HAP-1 (cell line): ENCODE measurements at regions not wholly inside any gene's neighbourhood (a gene's known extent, or its start where the extent isn't known, plus 50 kb on each side); places are given as distances from the start of the nearest gene placed in this dataset.
A peak's percentile ranks its signal among the peaks of the same experiment; 100 is the strongest.
"Not testable (repeated sequence)": the region's sequence is repeated elsewhere in the genome, so short reads cannot be mapped to it uniquely, and the experiment has no call there.

ENCODE experiments used
- DNase-seq, 2 experiments: peaks; one replicate each; pipeline ENCODE4 v3.0.0-alpha.2; 2016 to 2020; ENCODE audit warnings: low spot score in 2 of 2
- H3K27me3 ChIP-seq: fragments of 250-450 bp; sonication (Bioruptor Pico); 2 replicates; pipeline ENCODE4 v1.5.1; 2020; ENCODE audit warnings: low read depth, mild to moderate bottlenecking, moderate library complexity
- H3K36me3 ChIP-seq: fragments of 250-450 bp; sonication (Bioruptor Pico); replicated peaks from 2 replicates; pipeline ENCODE4 v1.5.1; 2020; ENCODE audit warnings: mild to moderate bottlenecking
- H3K4me1 ChIP-seq: fragments of 250-450 bp; sonication (Bioruptor Pico); 2 replicates; pipeline ENCODE4 v1.5.1; 2020; ENCODE audit warnings: mild to moderate bottlenecking
- H3K4me3 ChIP-seq: fragments of 250-450 bp; sonication (Bioruptor Pico); 2 replicates; pipeline ENCODE4 v1.5.1; 2020; ENCODE audit warnings: mild to moderate bottlenecking, moderate library complexity
- H3K9me3 ChIP-seq: fragments of 250-450 bp; sonication (Bioruptor Pico); 2 replicates; pipeline ENCODE4 v1.5.1; 2020; ENCODE audit warnings: mild to moderate bottlenecking, moderate library complexity
- in situ Hi-C: fragments of 300-500 bp; cut with MboI; formaldehyde crosslinking; loops from 3 replicates; pipeline ENCODE4 v1.14.3; 2020; ENCODE audit warnings: low sequenced_read_pairs, inconsistent platforms, mixed read lengths

GRCh38 chr4:29310252-29310651 is 1409.9 kb upstream of the PCDH7 start:
- in situ Hi-C loops: no loop called here
- Histone ChIP-seq H3K4me1 (no peaks in the 10 kb centered on the region), H3K27me3 (no peaks in the 10 kb centered on the region), H3K4me3 (no peak overlapping the region), H3K36me3 (no peaks in the 10 kb centered on the region), H3K9me3 (no peaks in the 10 kb centered on the region)
- no peak for DNase-seq

GRCh38 chr4:29311247-29311646 is 1408.9 kb upstream of the PCDH7 start:
- Histone ChIP-seq H3K27me3 (no peaks in the 10 kb centered on the region), H3K4me3 (no peak overlapping the region), H3K9me3 (no peaks in the 10 kb centered on the region), H3K36me3 (no peaks in the 10 kb centered on the region), H3K4me1 (no peaks in the 10 kb centered on the region)
- in situ Hi-C loops: no loop called here
- DNase-seq: no peak

GRCh38 chr4:29319663-29320340 is 1400.4 kb upstream of the PCDH7 start:
- Histone ChIP-seq H3K27me3 (no peaks in the 10 kb centered on the region), H3K4me1 (no peaks in the 10 kb centered on the region), H3K36me3 (no peaks in the 10 kb centered on the region), H3K4me3 (no peak overlapping the region), H3K9me3 (no peaks in the 10 kb centered on the region)
- in situ Hi-C loops: no loop called here
- DNase-seq: no peak

- Histone ChIP-seq H3K4me1 (no peaks in the 10 kb centered on the region), H3K36me3 (no peaks in the 10 kb centered on the region), H3K4me3 (no peak overlapping the region), H3K9me3 (no peaks in the 10 kb centered on the region), H3K27me3 (no peaks in the 10 kb centered on the region)
- in situ Hi-C loops: no loop called here
- DNase-seq: no peak
These were observed 1399.1 kb upstream of the PCDH7 start for GRCh38 chr4:29320947-29321620.

- in situ Hi-C loops: no loop called here
- H3K4me3 ChIP-seq: no peak overlapping the region
- no peak for DNase-seq
- H3K4me1 ChIP-seq: no peaks in the 10 kb centered on the region
- H3K9me3 ChIP-seq: no peaks in the 10 kb centered on the region
- no peaks in the 10 kb centered on the region for H3K27me3 ChIP-seq
- H3K36me3 ChIP-seq: no peaks in the 10 kb centered on the region
These were observed 1394.2 kb upstream of the PCDH7 start for GRCh38 chr4:29326004-29326403.

GRCh38 chr4:29326816-29327215 is 1393.4 kb upstream of the PCDH7 start:
- Histone ChIP-seq H3K9me3 (no peaks in the 10 kb centered on the region), H3K4me3 (no peak overlapping the region), H3K4me1 (no peaks in the 10 kb centered on the region), H3K27me3 (no peaks in the 10 kb centered on the region), H3K36me3 (no peaks in the 10 kb centered on the region)
- no peak for DNase-seq
- in situ Hi-C loops: no loop called here

GRCh38 chr4:29336861-29337260 is 1383.3 kb upstream of the PCDH7 start:
- in situ Hi-C loops: no loop called here
- H3K9me3 ChIP-seq: no peaks in the 10 kb centered on the region
- H3K4me3 ChIP-seq: no peak overlapping the region
- no peaks in the 10 kb centered on the region for H3K27me3 ChIP-seq
- no peaks in the 10 kb centered on the region for H3K36me3 ChIP-seq
- DNase-seq: peak; percentile 19 to 59
- no peaks in the 10 kb centered on the region for H3K4me1 ChIP-seq

- no peak overlapping the region for H3K4me3 ChIP-seq
- no peaks in the 10 kb centered on the region; the same call in 1 of the 2 replicates for H3K9me3 ChIP-seq
- H3K4me1 ChIP-seq: peaks cover 17% of the 10 kb centered on the region
- no peak for DNase-seq
- no peaks in the 10 kb centered on the region for H3K36me3 ChIP-seq
- H3K27me3 ChIP-seq: no peaks in the 10 kb centered on the region
- in situ Hi-C loops: no loop called here
These were observed 1347.2 kb upstream of the PCDH7 start for GRCh38 chr4:29372971-29373370.

- H3K27me3 ChIP-seq: no peaks in the 10 kb centered on the region
- peak; percentile 70 to 97 for DNase-seq
- H3K4me1 ChIP-seq: peaks cover 17% of the 10 kb centered on the region
- no peaks in the 10 kb centered on the region; the same call in 1 of the 2 replicates for H3K9me3 ChIP-seq
- no peaks in the 10 kb centered on the region for H3K36me3 ChIP-seq
- no peak overlapping the region for H3K4me3 ChIP-seq
- in situ Hi-C loops: no loop called here
These were observed 1344.5 kb upstream of the PCDH7 start for GRCh38 chr4:29375716-29376115.

- H3K36me3 ChIP-seq, H3K4me3 ChIP-seq, H3K27me3 ChIP-seq, DNase-seq, in situ Hi-C loops, H3K9me3 ChIP-seq: not testable (repeated sequence)
- peaks cover 17% of the 10 kb centered on the region for H3K4me1 ChIP-seq
These were observed 1341.9 kb upstream of the PCDH7 start for GRCh38 chr4:29378237-29378636.

- in situ Hi-C loops: no loop called here
- Histone ChIP-seq H3K27me3 (no peaks in the 10 kb centered on the region), H3K4me3 (no peak overlapping the region), H3K4me1 (no peaks in the 10 kb centered on the region), H3K36me3 (no peaks in the 10 kb centered on the region), H3K9me3 (no peaks in the 10 kb centered on the region)
- no peak for DNase-seq
These were observed 1329.2 kb upstream of the PCDH7 start for GRCh38 chr4:29390921-29391320.

GRCh38 chr4:29405116-29405515 is 1315.1 kb upstream of the PCDH7 start:
- DNase-seq: no peak
- H3K27me3 ChIP-seq: no peaks in the 10 kb centered on the region
- no peaks in the 10 kb centered on the region for H3K9me3 ChIP-seq
- no peak overlapping the region for H3K4me3 ChIP-seq
- in situ Hi-C loops: no loop called here
- H3K4me1 ChIP-seq: no peaks in the 10 kb centered on the region
- H3K36me3 ChIP-seq: no peaks in the 10 kb centered on the region

- in situ Hi-C loops: no loop called here
- no peak for DNase-seq
- no peaks in the 10 kb centered on the region for H3K36me3 ChIP-seq
- no peaks in the 10 kb centered on the region for H3K9me3 ChIP-seq
- H3K4me1 ChIP-seq: no peaks in the 10 kb centered on the region
- no peaks in the 10 kb centered on the region for H3K27me3 ChIP-seq
- H3K4me3 ChIP-seq: no peak overlapping the region
These were observed 1304.4 kb upstream of the PCDH7 start for GRCh38 chr4:29415771-29416170.

- in situ Hi-C loops: no loop called here
These were observed 1296.1 kb upstream of the PCDH7 start for GRCh38 chr4:29423836-29424721.

More at GRCh38 chr4:29423836-29424721, 1296.1 kb upstream of the PCDH7 start:
- Histone ChIP-seq H3K36me3 (no peaks in the 10 kb centered on the region), H3K4me1 (peaks cover 6% of the 10 kb centered on the region), H3K4me3 (no peak overlapping the region), H3K9me3 (no peaks in the 10 kb centered on the region), H3K27me3 (no peaks in the 10 kb centered on the region)
- DNase-seq: peak in 1 of 2 experiments; percentile 6
